Nephron progenitor cell (in vitro differentiated cells): ENCODE measurements at regions not wholly inside any gene's neighbourhood (a gene's known extent, or its start where the extent isn't known, plus 50 kb on each side); places are given as distances from the start of the nearest gene placed in this dataset.
"Not testable (repeated sequence)": the region's sequence is repeated elsewhere in the genome, so short reads cannot be mapped to it uniquely, and the experiment has no call there.

Experiments
- DNase-seq: peaks from one replicate; pipeline ENCODE4 v3.0.0; 2021
- H3K27ac Mint-ChIP-seq: 2 replicates; pipeline ENCODE4 v1.8.0; 2021; ENCODE audit warnings: mild to moderate bottlenecking, moderate library complexity, mixed read lengths
- H3K27me3 Mint-ChIP-seq: 2 replicates; pipeline ENCODE4 v1.8.0; 2021; ENCODE audit warnings: mild to moderate bottlenecking, low read depth, mixed read lengths; ENCODE audit not compliant: poor library complexity
- H3K36me3 Mint-ChIP-seq: 2 replicates; pipeline ENCODE4 v1.8.0; 2021; ENCODE audit warnings: low read depth, mixed read lengths
- H3K4me1 Mint-ChIP-seq: 2 replicates; pipeline ENCODE4 v1.8.0; 2021; ENCODE audit warnings: mixed read lengths
- H3K4me3 Mint-ChIP-seq: 2 replicates; pipeline ENCODE4 v1.8.0; 2021; ENCODE audit warnings: mild to moderate bottlenecking, moderate library complexity, mixed read lengths
- H3K9me3 Mint-ChIP-seq: 2 replicates; pipeline ENCODE4 v1.8.0; 2021; ENCODE audit warnings: mild to moderate bottlenecking, moderate library complexity, mixed read lengths
- TF ChIP-seq, protein P1 (sequence below): fragments of 200-600 bp; sonication (generic); IDR thresholded peaks from 2 replicates; pipeline ENCODE4 v1.5.0; 2021; ENCODE audit warnings: antibody characterized with exemption

DNA sequence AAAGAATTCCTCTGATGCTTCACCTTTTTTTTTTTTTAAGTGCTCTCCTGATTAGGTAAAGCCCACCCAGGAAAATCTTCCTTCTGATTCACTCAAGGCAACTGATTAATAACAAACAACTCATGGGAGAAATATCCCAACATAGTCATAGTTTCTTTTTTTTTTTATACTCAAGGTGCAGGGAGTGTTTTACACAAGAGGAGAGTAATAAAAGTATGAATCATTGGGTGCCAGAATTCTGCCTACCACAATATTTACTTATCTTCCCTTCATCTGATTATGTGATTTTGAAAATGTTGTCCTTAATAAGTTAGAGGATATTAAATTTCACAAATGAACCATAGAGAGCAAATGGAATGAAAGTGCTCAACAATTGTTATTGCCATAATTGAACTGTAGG is 329.9 kb downstream of the TECRL start:
- H3K4me3 Mint-ChIP-seq, result no peak overlapping the region
- no peak overlapping the region for H3K27ac Mint-ChIP-seq
- H3K36me3 Mint-ChIP-seq, result no peaks in the 10 kb centered on the region
- no peaks in the 10 kb centered on the region for H3K4me1 Mint-ChIP-seq
- no peaks in the 10 kb centered on the region for H3K27me3 Mint-ChIP-seq
- no peak for DNase-seq
- TF ChIP-seq, protein P1, sequence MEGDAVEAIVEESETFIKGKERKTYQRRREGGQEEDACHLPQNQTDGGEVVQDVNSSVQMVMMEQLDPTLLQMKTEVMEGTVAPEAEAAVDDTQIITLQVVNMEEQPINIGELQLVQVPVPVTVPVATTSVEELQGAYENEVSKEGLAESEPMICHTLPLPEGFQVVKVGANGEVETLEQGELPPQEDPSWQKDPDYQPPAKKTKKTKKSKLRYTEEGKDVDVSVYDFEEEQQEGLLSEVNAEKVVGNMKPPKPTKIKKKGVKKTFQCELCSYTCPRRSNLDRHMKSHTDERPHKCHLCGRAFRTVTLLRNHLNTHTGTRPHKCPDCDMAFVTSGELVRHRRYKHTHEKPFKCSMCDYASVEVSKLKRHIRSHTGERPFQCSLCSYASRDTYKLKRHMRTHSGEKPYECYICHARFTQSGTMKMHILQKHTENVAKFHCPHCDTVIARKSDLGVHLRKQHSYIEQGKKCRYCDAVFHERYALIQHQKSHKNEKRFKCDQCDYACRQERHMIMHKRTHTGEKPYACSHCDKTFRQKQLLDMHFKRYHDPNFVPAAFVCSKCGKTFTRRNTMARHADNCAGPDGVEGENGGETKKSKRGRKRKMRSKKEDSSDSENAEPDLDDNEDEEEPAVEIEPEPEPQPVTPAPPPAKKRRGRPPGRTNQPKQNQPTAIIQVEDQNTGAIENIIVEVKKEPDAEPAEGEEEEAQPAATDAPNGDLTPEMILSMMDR, result no peak
- H3K9me3 Mint-ChIP-seq, result peaks cover 7% of the 10 kb centered on the region

DNA sequence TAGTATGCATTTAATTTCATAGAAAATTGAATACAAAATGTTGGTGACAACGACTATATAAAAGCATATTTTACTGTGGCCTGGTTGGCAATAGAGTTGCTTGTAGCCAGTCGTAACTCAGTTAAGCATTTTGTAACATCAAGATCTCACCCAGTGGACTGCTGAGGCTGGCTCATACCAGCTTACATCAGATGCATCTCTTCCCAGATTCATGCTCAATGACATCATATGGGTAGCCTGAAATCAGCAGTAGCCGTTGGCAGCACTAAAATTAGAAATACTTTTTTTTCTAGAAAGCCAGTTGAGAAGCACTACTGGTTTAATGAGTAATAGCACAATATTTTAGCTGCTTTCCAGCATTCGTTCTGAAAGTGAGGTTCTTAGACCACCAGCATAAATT is 341.2 kb downstream of the TECRL start:
- H3K9me3 Mint-ChIP-seq, result no peaks in the 10 kb centered on the region

DNA sequence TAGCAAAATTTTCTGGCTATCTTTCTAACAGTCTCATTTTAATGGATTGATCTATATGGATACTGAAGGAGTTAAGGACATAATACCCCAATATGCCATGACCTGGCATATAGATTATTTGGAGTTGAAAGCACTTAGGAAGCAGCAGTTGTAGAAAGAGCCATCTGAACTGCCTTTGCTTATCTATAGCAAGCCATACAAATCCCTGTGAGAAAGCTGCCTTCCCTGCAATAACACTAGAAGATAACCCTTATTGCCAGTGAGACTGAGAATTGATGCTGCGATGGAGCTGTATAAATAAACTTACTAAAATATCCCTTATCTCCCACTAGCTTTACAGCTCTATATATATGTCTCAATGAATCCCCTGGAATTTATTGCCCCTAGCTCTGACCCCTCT is 346.3 kb downstream of the TECRL start:
- no peaks in the 10 kb centered on the region for H3K4me1 Mint-ChIP-seq
- H3K4me3 Mint-ChIP-seq, result no peak overlapping the region
- no peaks in the 10 kb centered on the region for H3K9me3 Mint-ChIP-seq
- H3K27me3 Mint-ChIP-seq, result no peaks in the 10 kb centered on the region
- DNase-seq, result no peak
- no peak overlapping the region for H3K27ac Mint-ChIP-seq
- no peaks in the 10 kb centered on the region for H3K36me3 Mint-ChIP-seq
- TF ChIP-seq, protein P1, result no peak

More for the DNA sequence above, 341.2 kb downstream of the TECRL start:
- Mint-ChIP-seq H3K4me3 (no peak overlapping the region), H3K27me3 (no peaks in the 10 kb centered on the region), H3K27ac (no peak overlapping the region), H3K4me1 (no peaks in the 10 kb centered on the region), H3K36me3 (no peaks in the 10 kb centered on the region)
- TF ChIP-seq, protein P1, result no peak
- no peak for DNase-seq

DNA sequence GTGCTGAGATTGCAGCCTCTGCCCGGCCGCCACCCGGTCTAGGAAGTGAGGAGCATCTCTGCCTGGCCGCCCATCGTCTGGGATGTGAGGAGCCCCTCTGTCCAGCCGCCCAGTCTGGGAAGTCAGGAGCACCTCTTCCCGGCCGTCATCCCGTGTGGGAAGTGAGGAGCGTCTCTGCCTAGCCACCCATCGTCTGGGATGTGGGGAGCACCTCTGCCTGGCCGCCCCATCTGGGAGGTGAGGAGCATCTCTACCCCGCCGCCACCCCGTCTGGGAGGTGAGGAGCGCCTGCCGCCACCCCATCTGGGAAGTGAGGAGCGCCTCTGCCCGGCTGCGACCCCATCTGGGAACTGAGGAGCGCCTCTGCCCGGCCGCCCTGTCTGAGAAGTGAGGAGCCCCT is 372.2 kb downstream of the TECRL start:
- H3K27me3 Mint-ChIP-seq, H3K4me1 Mint-ChIP-seq, H3K36me3 Mint-ChIP-seq, DNase-seq, H3K4me3 Mint-ChIP-seq, H3K27ac Mint-ChIP-seq: not testable (repeated sequence)
- peaks cover 15% of the 10 kb centered on the region for H3K9me3 Mint-ChIP-seq

DNA sequence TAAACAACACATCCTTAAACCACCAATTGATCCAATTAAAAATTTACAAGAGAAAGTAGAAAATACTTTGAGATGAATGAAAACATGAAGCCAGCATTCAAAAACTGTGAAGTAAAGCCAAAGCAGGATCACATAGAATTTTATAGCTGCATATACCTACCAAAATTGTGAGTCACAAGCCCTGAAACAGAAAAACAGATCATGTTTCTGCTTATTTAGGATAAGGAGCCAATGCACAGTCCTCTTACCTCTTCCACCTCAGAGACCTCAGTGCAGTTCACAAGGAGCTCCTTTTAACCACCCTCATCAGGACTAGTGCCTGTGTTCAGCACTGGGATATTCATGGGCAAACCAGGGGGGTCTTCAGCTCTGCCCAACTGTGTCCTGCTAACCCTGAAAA is 386.7 kb downstream of the TECRL start:
- TF ChIP-seq, protein P1, result no peak
- Mint-ChIP-seq H3K9me3 (peaks cover 35% of the 10 kb centered on the region), H3K27ac (no peak overlapping the region), H3K4me3 (no peak overlapping the region), H3K4me1 (peaks cover 13% of the 10 kb centered on the region), H3K27me3 (no peaks in the 10 kb centered on the region), H3K36me3 (no peaks in the 10 kb centered on the region)
- DNase-seq, result no peak

DNA sequence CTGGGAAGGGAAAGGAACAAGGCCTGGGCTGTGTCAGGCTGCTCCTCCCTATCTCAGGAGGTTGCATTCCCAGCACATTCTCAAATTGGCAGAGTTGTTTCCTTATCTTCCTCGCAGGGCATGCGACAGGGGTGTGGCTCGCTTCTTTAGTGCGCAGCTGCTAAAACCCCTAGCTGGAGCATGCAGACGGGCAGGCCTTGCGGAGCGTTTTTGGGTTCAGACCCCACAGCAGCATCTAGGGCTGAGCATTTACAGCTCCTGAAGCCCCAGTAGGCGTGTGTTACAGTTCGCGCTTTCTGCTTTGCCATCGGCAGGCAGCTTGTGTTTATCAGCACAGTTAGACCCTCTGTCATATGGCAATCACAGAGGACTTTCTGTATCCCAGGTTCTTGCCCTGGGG is 392.4 kb downstream of the TECRL start:
- peaks cover 3% of the 10 kb centered on the region for H3K9me3 Mint-ChIP-seq
- no peak overlapping the region for H3K4me3 Mint-ChIP-seq
- TF ChIP-seq, protein P1, result no peak
- H3K27me3 Mint-ChIP-seq, result no peaks in the 10 kb centered on the region
- DNase-seq, result no peak
- H3K27ac Mint-ChIP-seq, result no peak overlapping the region
- H3K4me1 Mint-ChIP-seq, result no peaks in the 10 kb centered on the region
- H3K36me3 Mint-ChIP-seq, result no peaks in the 10 kb centered on the region

DNA sequence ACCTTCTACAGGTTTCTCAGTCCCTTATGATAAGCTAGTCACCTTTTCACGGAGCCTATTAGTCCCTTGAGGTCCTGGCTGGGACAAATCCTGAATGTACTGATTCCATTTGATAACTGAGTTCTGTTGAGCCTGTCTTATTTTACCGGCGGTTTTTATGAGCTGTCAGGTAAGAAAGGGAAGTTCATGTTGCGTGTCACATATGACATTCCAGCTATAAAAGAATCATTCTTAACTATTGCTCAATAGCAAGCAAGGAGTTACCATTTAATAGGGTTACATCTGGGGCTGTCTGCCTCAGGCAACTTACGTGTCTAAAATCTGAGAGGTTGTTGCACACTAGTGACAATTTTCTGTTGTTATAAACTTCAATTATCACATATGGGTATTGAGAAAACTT is 394.6 kb downstream of the TECRL start:
- no peak overlapping the region for H3K27ac Mint-ChIP-seq
- no peaks in the 10 kb centered on the region for H3K4me1 Mint-ChIP-seq
- no peak for DNase-seq
- H3K36me3 Mint-ChIP-seq, result no peaks in the 10 kb centered on the region
- H3K27me3 Mint-ChIP-seq, result no peaks in the 10 kb centered on the region
- TF ChIP-seq, protein P1, result no peak
- H3K9me3 Mint-ChIP-seq, result no peaks in the 10 kb centered on the region
- no peak overlapping the region for H3K4me3 Mint-ChIP-seq
